K562 (cell line): ENCODE measurements at regions not wholly inside any gene's neighbourhood (a gene's known extent, or its start where the extent isn't known, plus 50 kb on each side); places are given as distances from the start of the nearest gene placed in this dataset.
A peak's percentile ranks its signal among the peaks of the same experiment; 100 is the strongest.

Experiments
- ATF1 ChIP-seq, 2 experiments: fragments of 450-650 bp in 1 of 2; IDR thresholded peaks; 2 replicates each; pipeline ENCODE4 v1.6.1; 2016; ENCODE audit warnings: missing compliant biosample characterization in 1 of 2, missing genetic modification characterization in 1 of 2
- CBX1 ChIP-seq: sonication (generic); IDR thresholded peaks from 2 replicates; pipeline ENCODE4 v1.6.1; 2016; ENCODE audit warnings: antibody characterized with exemption, low read depth, mild to moderate bottlenecking
- CREBBP ChIP-seq: IDR thresholded peaks from one replicate; pipeline ENCODE4 v1.6.1; 2012; ENCODE audit warnings: low read depth, mild to moderate bottlenecking, control low read depth, inconsistent platforms, low read length
- CTCFL ChIP-seq: IDR thresholded peaks from 2 replicates; pipeline ENCODE4 v1.6.1; 2011; ENCODE audit warnings: borderline replicate concordance, low read depth, mild to moderate bottlenecking, moderate library complexity, low read length; ENCODE audit not compliant: insufficient read depth, poor library complexity, severe bottlenecking
- HCFC1 ChIP-seq: IDR thresholded peaks from 2 replicates; pipeline ENCODE4 v1.6.1; 2012; ENCODE audit warnings: low read depth, low read length, improper control_type of control experiment
- NFXL1 ChIP-seq: fragments of 450-650 bp; formaldehyde crosslinking; IDR thresholded peaks from 2 replicates; pipeline ENCODE4 v1.4.0; 2021; ENCODE audit warnings: mild to moderate bottlenecking
- PBX2 ChIP-seq, 2 experiments: IDR thresholded peaks in 1 of 2; conservative IDR thresholded peaks in 1 of 2; 2 replicates each; pipeline ENCODE4 v1.6.1; 2016; ENCODE audit warnings: low read depth in 2 of 2, mild to moderate bottlenecking in 1 of 2, missing compliant biosample characterization in 1 of 2, missing genetic modification characterization in 1 of 2, moderate library complexity in 1 of 2
- SAP30 ChIP-seq: fragments of 200-600 bp; sonication (generic); IDR thresholded peaks from 2 replicates; pipeline ENCODE4 v1.6.1; 2012; ENCODE audit warnings: borderline replicate concordance, low read depth, mild to moderate bottlenecking, moderate library complexity, low read length, control low read depth, inconsistent platforms; ENCODE audit not compliant: insufficient read depth, poor library complexity, severe bottlenecking
- SIX5 ChIP-seq, 2 experiments: IDR thresholded peaks; 2 replicates each; pipeline ENCODE4 v1.6.1; 2011; ENCODE audit warnings: low read length in 2 of 2, borderline replicate concordance in 1 of 2, low read depth in 1 of 2, mild to moderate bottlenecking in 1 of 2, moderate library complexity in 1 of 2; ENCODE audit not compliant: insufficient read depth in 1 of 2
- SPI1 ChIP-seq: IDR thresholded peaks from 2 replicates; pipeline ENCODE4 v1.6.1; 2011; ENCODE audit warnings: low read depth, low read length, control low read depth, borderline replicate concordance
- TFAM ChIP-seq: fragments of 250-450 bp; sonication (Bioruptor Pico); conservative IDR thresholded peaks from 2 replicates; pipeline ENCODE4 v1.5.0; 2021; ENCODE audit warnings: mild to moderate bottlenecking, moderate library complexity
- THAP7 ChIP-seq: fragments of 250-450 bp; sonication (Bioruptor Pico); IDR thresholded peaks from 2 replicates; pipeline ENCODE4 v1.5.0; 2021
- TOE1 ChIP-seq, 2 experiments: fragments of 450-650 bp in 1 of 2; sonication (generic) in 1 of 2; formaldehyde crosslinking in 1 of 2; IDR thresholded peaks; 2 replicates each; pipeline versions ENCODE4 v1.7.1 to v1.8.0; 2016 to 2022; ENCODE audit warnings: borderline replicate concordance in 2 of 2, mild to moderate bottlenecking in 2 of 2, antibody characterized with exemption in 1 of 2, inconsistent platforms in 1 of 2, low read depth in 1 of 2, missing genetic modification reagents in 1 of 2, moderate library complexity in 1 of 2
- XRCC5 ChIP-seq: fragments of 200-400 bp; formaldehyde crosslinking; IDR thresholded peaks from 2 replicates; pipeline ENCODE4 v1.6.1; 2017; ENCODE audit warnings: low read depth, mild to moderate bottlenecking, low read length
- ZNF134 ChIP-seq: fragments of 250-450 bp; sonication (Bioruptor Pico); conservative IDR thresholded peaks from 2 replicates; pipeline ENCODE4 v1.4.0; 2020
- ZNF592 ChIP-seq: fragments of 450-650 bp; IDR thresholded peaks from 2 replicates; pipeline ENCODE4 v1.6.1; 2017; ENCODE audit warnings: antibody characterized with exemption, mild to moderate bottlenecking

- TF ChIP-seq SIX5 (IDR thresholded peaks at IDR 0.05; ENCODE audit: borderline replicate concordance in 1 of 2, insufficient read depth in 1 of 2, low read depth in 1 of 2, low read length in 2 of 2) (no peak), XRCC5 (peak; percentile 99), CREBBP (no peak), CTCFL (peak; percentile 99), ZNF134 (CRISPR knock-in tag) (no peak), ATF1 (CRISPR knock-in tag; IDR thresholded peaks at IDR 0.05) (0 out of 2 replicates have a peak, but pooled peaks have one; percentile 30), ATF1 (tag; IDR thresholded peaks at IDR 0.05) (peak; percentile 58), PBX2 (CRISPR knock-in tag; IDR thresholded peaks at IDR 0.05; ENCODE audit: low read depth) (no peak), PBX2 (tag; conservative IDR thresholded peaks at IDR 0.05; ENCODE audit: low read depth) (no peak), CBX1 (peak; percentile 97), NFXL1 (CRISPR knock-in tag) (no peak), TFAM (CRISPR knock-in tag) (no peak), THAP7 (CRISPR knock-in tag) (no peak), SPI1 (0 out of 2 replicates have a peak, but pooled peaks have one; percentile 6), HCFC1 (peak; percentile 76), ZNF592 (peak; percentile 97), TOE1 (IDR thresholded peaks at IDR 0.05; ENCODE audit: borderline replicate concordance) (peak; percentile 61; the same call in 1 of the 2 replicates), TOE1 (CRISPR knock-in tag; IDR thresholded peaks at IDR 0.05; ENCODE audit: borderline replicate concordance, low read depth) (no peak), SAP30 (no peak)
Measured at GRCh38 chr17:27381007-27381501, 75.2 kb upstream of the KSR1 start (continued).
